ENCODE measurements at regions not wholly inside any gene's neighbourhood (a gene's known extent, or its start where the extent isn't known, plus 50 kb on each side); places are given as distances from the start of the nearest gene placed in this dataset.

DNA sequence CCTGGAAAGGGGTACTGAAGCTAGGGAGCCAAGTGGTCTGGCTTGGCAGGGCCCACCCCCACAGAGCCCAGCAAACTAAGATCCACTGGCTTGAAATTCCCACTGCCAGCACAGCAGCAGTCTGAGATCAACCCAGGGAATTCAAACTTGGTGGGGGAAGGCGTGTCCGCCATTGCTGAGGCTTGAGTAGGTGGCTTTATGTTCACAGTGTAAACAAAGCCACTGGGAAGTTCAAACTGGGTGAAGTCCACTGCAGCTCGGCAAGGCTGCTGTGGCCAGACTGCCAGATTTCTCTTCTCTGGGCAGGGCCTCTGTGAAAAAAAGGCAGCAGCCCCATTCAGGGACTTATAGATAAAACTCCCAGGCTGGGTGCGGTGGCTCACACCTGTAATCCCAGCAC lies 58.9 kb downstream of the TFDP3 start:
- ChIA-PET CTCF (interaction anchor here (1.0 kb wide), 1 partner anchor 8 kb away, joined by 3 read pairs; no protein-coding TSS in a partner anchor), POLR2A (ENCODE audit: unreplicated experiment) (no interaction called here)
- H3K79me1 ChIP-seq (ENCODE audit: low read depth in 1 of 2, low read length in 2 of 2): no peaks in the 10 kb centered on the region
- no peak overlapping the region for H2AK5ac ChIP-seq (ENCODE audit: low read depth, low read length)
- H4K20me1 ChIP-seq (ENCODE audit: insufficient read depth, low read length): no peaks in the 10 kb centered on the region
- no CpG with 5 or more reads among the region's 4 CpGs for WGBS, 2 experiments (ENCODE audit: extremely low coverage in 2 of 2, insufficient read length in 1 of 2)
- no peak overlapping the region for H2AFZ ChIP-seq (replicated peaks; ENCODE audit: low read length, poor library complexity)
- DNase-seq (no peak), ATAC-seq (ENCODE audit: low read depth) (no peak)
- no peak overlapping the region for H2BK15ac ChIP-seq (ENCODE audit: low read depth, low read length)
- no peak overlapping the region for H3K23ac ChIP-seq (ENCODE audit: low read depth, low read length)
- no TSS peak for BruUV-seq (replicated peaks)
- H3K4me2 ChIP-seq (ENCODE audit: low read depth, low read length): no peak overlapping the region
- no peak overlapping the region for H3K18ac ChIP-seq (ENCODE audit: low read depth, low read length)
- no peak overlapping the region for H4K5ac ChIP-seq (ENCODE audit: low read depth, low read length)
- H2BK20ac ChIP-seq (ENCODE audit: low read depth, low read length): no peak overlapping the region
- in situ Hi-C loops (cut with MboI; ENCODE audit: low sequenced_read_pairs): no loop called here
- H3K4ac ChIP-seq (ENCODE audit: low read depth, low read length): no peak overlapping the region
- no peak overlapping the region for H2BK5ac ChIP-seq (ENCODE audit: low read depth, low read length, poor library complexity, severe bottlenecking)
- no peaks in the 10 kb centered on the region for H3K4me1 ChIP-seq (ENCODE audit: control insufficient read depth, insufficient read depth, low read length)
- no peak overlapping the region for H3K9ac ChIP-seq (ENCODE audit: low read depth, low read length)
- H2BK120ac ChIP-seq (ENCODE audit: low read depth, low read length): no peak overlapping the region
- no peak overlapping the region for H3K4me3 ChIP-seq (ENCODE audit: insufficient read depth, low read depth, low read length)
- no peak for TF ChIP-seq MAFK (IDR thresholded peaks at IDR 0.05; ENCODE audit: low read depth, low read length)
- no peak for TF ChIP-seq RAD21 (IDR thresholded peaks at IDR 0.05; ENCODE audit: low read length)
- TF ChIP-seq MAZ (IDR thresholded peaks at IDR 0.05; ENCODE audit: borderline replicate concordance, low read depth, low read length): no peak
- no peak for TF ChIP-seq RCOR1 (IDR thresholded peaks at IDR 0.05; ENCODE audit: insufficient replicate concordance, low read length)
- no peaks in the 10 kb centered on the region for H3K27me3 ChIP-seq (ENCODE audit: control insufficient read depth, insufficient read depth, low read length)
- H3K9me1 ChIP-seq (ENCODE audit: insufficient read depth, low read length): no peaks in the 10 kb centered on the region
- no peak overlapping the region for H4K8ac ChIP-seq (ENCODE audit: low read depth in 2 of 2, low read length in 2 of 2)
- dilution Hi-C loops (cut with HindIII; ENCODE audit: low sequenced_read_pairs, unreplicated experiment): no loop called here
- no peaks in the 10 kb centered on the region for H3K36me3 ChIP-seq (ENCODE audit: control insufficient read depth, insufficient read depth, low read length)
- no peaks in the 10 kb centered on the region for H3K9me3 ChIP-seq (ENCODE audit: control insufficient read depth, insufficient read depth, low read length)
- no peak overlapping the region for H4K91ac ChIP-seq (ENCODE audit: insufficient read depth, low read depth, low read length)
- H2AK9ac ChIP-seq (replicated peaks; ENCODE audit: low read depth, low read length, poor library complexity): no peak overlapping the region
- no peak overlapping the region for H3K14ac ChIP-seq (replicated peaks; ENCODE audit: low read depth, low read length)
- H3K56ac ChIP-seq (ENCODE audit: extremely low read depth, insufficient read depth, low read length): no peak overlapping the region
- H3K27ac ChIP-seq (ENCODE audit: insufficient read depth, low read length): no peak overlapping the region
- intact Hi-C loops (cut with micrococcal nuclease): no loop called here

All from IMR-90 (cell line).